Lung (tissue), 11 donors: ENCODE measurements at regions not wholly inside any gene's neighbourhood (a gene's known extent, or its start where the extent isn't known, plus 50 kb on each side); places are given as distances from the start of the nearest gene placed in this dataset.
A peak's percentile ranks its signal among the peaks of the same experiment; 100 is the strongest.
"Not testable (repeated sequence)": the region's sequence is repeated elsewhere in the genome, so short reads cannot be mapped to it uniquely, and the experiment has no call there.

Source experiments
- ATAC-seq: fragments of 200-7000 bp; cut with Tn5 transposase; one replicate; pipeline ENCODE4 v1.9.1; 2020; ENCODE audit warnings: moderate number of reproducible peaks; ENCODE audit not compliant: insufficient read depth, low FRiP score
- DNase-seq, 3 donors: peaks; one replicate each; pipeline ENCODE4 v3.0.0-alpha.2; 2013 to 2017
- H3K27ac ChIP-seq, 2 donors: one replicate each; pipeline ENCODE4 v1.5.1; 2013; ENCODE audit warnings: mild to moderate bottlenecking in 2 of 2, moderate library complexity in 2 of 2, control low read depth in 1 of 2, inconsistent platforms in 1 of 2, low read depth in 1 of 2, low read length in 1 of 2
- H3K27me3 ChIP-seq, 3 donors: one replicate each; pipeline ENCODE4 v1.5.1; 2013; ENCODE audit warnings: low read length in 2 of 3; ENCODE audit not compliant: control insufficient read depth in 3 of 3, insufficient read depth in 3 of 3
- H3K36me3 ChIP-seq, 4 donors: one replicate each; pipeline ENCODE4 v1.5.1; 2013; ENCODE audit warnings: low read length in 4 of 4, mild to moderate bottlenecking in 1 of 4, moderate library complexity in 1 of 4; ENCODE audit not compliant: control insufficient read depth in 4 of 4, insufficient read depth in 4 of 4
- H3K4me1 ChIP-seq, 5 donors: one replicate each; pipeline ENCODE4 v1.5.1; 2013; ENCODE audit warnings: low read length in 5 of 5, mild to moderate bottlenecking in 2 of 5, moderate library complexity in 1 of 5; ENCODE audit not compliant: control insufficient read depth in 5 of 5, insufficient read depth in 5 of 5
- H3K4me3 ChIP-seq: one replicate; pipeline ENCODE4 v1.5.1; 2013; ENCODE audit warnings: mild to moderate bottlenecking, control low read depth, moderate library complexity
- H3K9ac ChIP-seq, 2 donors: one replicate each; pipeline ENCODE4 v1.5.1; 2013; ENCODE audit warnings: low read length in 2 of 2, control low read depth in 1 of 2; ENCODE audit not compliant: insufficient read depth in 1 of 2
- H3K9me3 ChIP-seq, 4 donors: one replicate each; pipeline ENCODE4 v1.5.1; 2013; ENCODE audit warnings: low read length in 3 of 4, mild to moderate bottlenecking in 1 of 4, moderate library complexity in 1 of 4; ENCODE audit not compliant: control insufficient read depth in 4 of 4, insufficient read depth in 3 of 4
- CTCF ChIP-seq: IDR thresholded peaks from 2 replicates; pipeline ENCODE4 v1.5.1; 2012; ENCODE audit warnings: mild to moderate bottlenecking; ENCODE audit errors: control extremely low read depth, extremely low read depth
- WGBS, 2 donors: extraction: QIAGEN DNeasy Blood & Tissue Kit; methylation state at CpG; one replicate each; pipeline ENCODE4 v1.1.7; 2013; 5-methylcytosine and 5-hydroxymethylcytosine counted together
- donor health status: control.
- donor health status: control.
- donor health status: Bipolar disorder and iron deficiency.
- donor health status: healthy.
- donor health status: DM: yes; HTN: yes; CAD: no.

DNA sequence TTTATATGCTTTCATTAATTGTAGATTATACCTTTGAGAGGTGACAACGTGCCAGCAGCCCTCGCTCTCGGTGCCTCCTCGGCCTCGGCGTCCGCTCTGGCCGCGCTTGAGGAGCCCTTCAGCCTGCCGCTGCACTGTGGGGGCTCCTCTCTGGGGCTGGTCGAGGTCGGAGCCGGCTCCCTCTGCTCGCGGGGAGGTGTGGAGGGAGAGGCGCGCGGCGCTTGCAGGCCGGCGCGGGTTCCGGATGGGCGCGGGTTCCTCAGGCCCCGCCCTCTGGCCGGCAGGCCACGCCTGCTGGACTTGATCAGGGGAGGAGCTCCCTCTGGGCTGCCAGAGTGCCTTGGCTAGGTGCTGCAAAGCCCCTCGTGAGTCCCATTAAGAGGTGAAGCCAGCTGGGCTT lies 321.1 kb upstream of the PCDH18 start:
- no peaks in the 10 kb centered on the region for H3K27me3 ChIP-seq
- no peaks in the 10 kb centered on the region for H3K9me3 ChIP-seq
- H3K4me1 ChIP-seq = no peaks in the 10 kb centered on the region
- no peak for TF ChIP-seq CTCF
- DNase-seq = no peak
- no peak overlapping the region for H3K9ac ChIP-seq
- WGBS, 2 donors = 93 to 95% methylated on average over 29 of the region's 29 CpGs
- no peak overlapping the region for H3K4me3 ChIP-seq
- no peak overlapping the region for H3K27ac ChIP-seq
- no peak for ATAC-seq
- no peaks in the 10 kb centered on the region for H3K36me3 ChIP-seq

- Histone ChIP-seq H3K9ac (no peak overlapping the region), H3K36me3 (no peaks in the 10 kb centered on the region), H3K27me3 (no peaks in the 10 kb centered on the region), H3K27ac (no peak overlapping the region), H3K9me3 (no peaks in the 10 kb centered on the region), H3K4me1 (no peaks in the 10 kb centered on the region), H3K4me3 (no peak overlapping the region)
- no peak for ATAC-seq
- no peak for DNase-seq
- WGBS, 2 donors = 93 to 97% methylated on average over 2 of the region's 2 CpGs
- TF ChIP-seq CTCF = no peak
Measured at GRCh38 chr4:137852326-137852725, 320.0 kb upstream of the PCDH18 start.

- H3K9ac ChIP-seq = no peak overlapping the region
- ATAC-seq = no peak
- no peak overlapping the region for H3K27ac ChIP-seq
- H3K4me1 ChIP-seq = no peaks in the 10 kb centered on the region
- no peaks in the 10 kb centered on the region for H3K27me3 ChIP-seq
- 47 to 77% methylated on average over 2 of the region's 2 CpGs for WGBS, 2 donors
- no peaks in the 10 kb centered on the region for H3K36me3 ChIP-seq
- no peak for DNase-seq
- H3K9me3 ChIP-seq = no peaks in the 10 kb centered on the region
- no peak for TF ChIP-seq CTCF
- H3K4me3 ChIP-seq = no peak overlapping the region
Measured at GRCh38 chr4:137851435-137851834, 319.1 kb upstream of the PCDH18 start.

DNA sequence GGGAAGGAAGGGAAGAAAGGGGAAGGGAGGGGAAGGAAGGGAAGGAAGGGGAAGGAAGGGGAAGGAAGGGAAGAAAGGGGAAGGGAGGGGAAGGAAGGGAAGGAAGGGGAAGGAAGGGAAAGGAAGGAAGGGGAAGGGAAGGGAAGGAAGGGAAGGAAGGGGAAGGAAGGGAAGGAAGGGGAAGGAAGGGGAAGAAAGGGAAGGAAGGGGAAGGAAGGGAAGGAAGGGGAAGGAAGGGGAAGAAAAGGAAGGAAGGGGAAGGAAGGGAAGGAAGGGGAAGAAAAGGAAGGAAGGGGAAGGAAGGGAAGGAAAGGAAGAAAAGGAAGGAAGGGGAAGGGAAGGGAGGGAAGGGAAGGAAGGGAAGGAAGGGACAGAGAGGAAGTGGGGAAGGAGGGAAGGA lies 295.7 kb upstream of the PCDH18 start:
- not testable (repeated sequence) for H3K27ac ChIP-seq, H3K9me3 ChIP-seq, H3K27me3 ChIP-seq, H3K36me3 ChIP-seq, H3K4me1 ChIP-seq, H3K4me3 ChIP-seq, ATAC-seq, H3K9ac ChIP-seq
- peak in 1 of 3 donors; percentile 12 for DNase-seq
